Prostate gland (tissue), 2 donors: ENCODE measurements at regions not wholly inside any gene's neighbourhood (a gene's known extent, or its start where the extent isn't known, plus 50 kb on each side); places are given as distances from the start of the nearest gene placed in this dataset.

Source experiments
- CTCF ChIP-seq, 4 experiments: fragments of 200-600 bp in 2 of 4; fragments of 450-650 bp in 2 of 4; sonication (generic) in 2 of 4; IDR thresholded peaks; 1 replicate in 3 of 4; 2 replicates in 1 of 4; pipeline ENCODE4 v1.5.1; 2016 to 2019; ENCODE audit warnings: antibody characterized with exemption in 4 of 4, mild to moderate bottlenecking in 2 of 4, moderate library complexity in 2 of 4
- POLR2A ChIP-seq: fragments of 450-650 bp; IDR thresholded peaks from one replicate; pipeline ENCODE4 v1.6.1; 2016; ENCODE audit warnings: antibody characterized with exemption, mild to moderate bottlenecking
- POLR2AphosphoS5 ChIP-seq: sonication (generic); formaldehyde crosslinking; IDR thresholded peaks from one replicate; pipeline ENCODE4 v1.6.1; 2017; ENCODE audit warnings: antibody characterized with exemption

GRCh38 chr11:91959411-91959810 is 265.2 kb upstream of the FAT3 start:
- TF ChIP-seq CTCF (IDR thresholded peaks at IDR 0.05) (no peak), POLR2A (no peak), POLR2AphosphoS5 (no peak)
